Stimulated activated CD4-positive, alpha-beta T cell treated with anti-CD3 and anti-CD28 coated beads, TNF-alpha, amount 100 ng/mL, for 1 hour (primary cell): ENCODE measurements at regions not wholly inside any gene's neighbourhood (a gene's known extent, or its start where the extent isn't known, plus 50 kb on each side); places are given as distances from the start of the nearest gene placed in this dataset.

Source experiments
- DNase-seq, 3 donors: peaks; one replicate each; pipeline ENCODE4 v3.0.0-alpha.2; 2020; ENCODE audit warnings: low read depth in 3 of 3, low spot score in 1 of 3

GRCh38 chr17:77467521-77467920 is 326.8 kb downstream of the SEC14L1 start:
- DNase-seq: no peak

- DNase-seq: no peak
These were observed 328.1 kb downstream of the SEC14L1 start for GRCh38 chr17:77468897-77469296.

GRCh38 chr17:77470330-77470786 is 329.6 kb downstream of the SEC14L1 start:
- DNase-seq: no peak

GRCh38 chr17:77470800-77471733 is 330.3 kb downstream of the SEC14L1 start:
- DNase-seq: no peak

GRCh38 chr17:77471984-77472461 is 331.3 kb downstream of the SEC14L1 start:
- no peak for DNase-seq

GRCh38 chr17:77472468-77473310 is 331.9 kb downstream of the SEC14L1 start:
- no peak for DNase-seq

- DNase-seq: no peak
These were observed 333.0 kb downstream of the SEC14L1 start for GRCh38 chr17:77473615-77474226.

GRCh38 chr17:77474292-77474988 is 333.7 kb downstream of the SEC14L1 start:
- no peak for DNase-seq

- DNase-seq: peak; percentile 51 to 54 (median 52)
These were observed 334.5 kb downstream of the SEC14L1 start for GRCh38 chr17:77475016-77475976.

- DNase-seq: no peak
These were observed 335.2 kb downstream of the SEC14L1 start for GRCh38 chr17:77476006-77476405.

- no peak for DNase-seq
These were observed 335.7 kb downstream of the SEC14L1 start for GRCh38 chr17:77476498-77476897.

GRCh38 chr17:77476931-77477805 is 336.4 kb downstream of the SEC14L1 start:
- DNase-seq: no peak

GRCh38 chr17:77478281-77478680 is 337.5 kb downstream of the SEC14L1 start:
- DNase-seq: no peak

GRCh38 chr17:77478899-77479298 is 338.1 kb downstream of the SEC14L1 start:
- DNase-seq: no peak

- DNase-seq: no peak
These were observed 338.8 kb downstream of the SEC14L1 start for GRCh38 chr17:77479372-77480198.

- no peak for DNase-seq
These were observed 339.4 kb downstream of the SEC14L1 start for GRCh38 chr17:77480199-77480508.

GRCh38 chr17:77480509-77481215 is 339.9 kb downstream of the SEC14L1 start:
- DNase-seq: no peak
